ENCODE measurements at regions not wholly inside any gene's neighbourhood (a gene's known extent, or its start where the extent isn't known, plus 50 kb on each side); places are given as distances from the start of the nearest gene placed in this dataset.
"Not testable (repeated sequence)": the region's sequence is repeated elsewhere in the genome, so short reads cannot be mapped to it uniquely, and the experiment has no call there.

DNA sequence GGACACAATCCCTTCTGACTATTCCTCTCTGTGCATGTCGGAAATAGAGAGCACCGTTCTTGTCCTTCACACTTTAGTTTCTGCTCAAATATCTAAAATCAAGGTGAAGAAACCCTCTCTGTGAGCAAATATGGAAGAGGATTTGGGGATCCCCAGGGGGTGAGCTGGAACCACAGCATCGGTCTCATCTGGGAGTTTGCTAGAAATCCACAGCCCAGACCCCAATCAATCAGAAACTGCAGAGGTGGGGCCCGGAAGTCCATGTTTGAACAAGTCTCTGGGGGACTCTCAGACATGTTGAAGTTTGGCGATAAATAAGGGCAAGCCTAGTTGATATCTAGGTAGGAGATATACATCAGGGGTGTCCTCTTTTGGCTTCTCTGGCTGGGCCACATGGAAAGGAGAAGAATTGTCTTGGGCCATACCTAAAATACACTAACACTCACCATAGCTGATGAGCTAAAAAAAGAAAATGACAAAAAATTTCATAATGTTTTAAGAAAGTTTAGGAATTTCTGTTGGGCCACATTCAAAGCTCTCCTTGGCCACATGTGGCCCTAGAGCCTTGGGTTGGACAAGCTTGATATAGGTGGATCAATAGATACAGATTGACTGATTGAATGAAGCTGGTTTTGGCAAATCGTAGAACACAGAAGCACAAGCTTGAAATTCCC lies 168.0 kb upstream of the FOXF1 start:
- no peak for DNase-seq (ENCODE audit: low read depth)

DNA sequence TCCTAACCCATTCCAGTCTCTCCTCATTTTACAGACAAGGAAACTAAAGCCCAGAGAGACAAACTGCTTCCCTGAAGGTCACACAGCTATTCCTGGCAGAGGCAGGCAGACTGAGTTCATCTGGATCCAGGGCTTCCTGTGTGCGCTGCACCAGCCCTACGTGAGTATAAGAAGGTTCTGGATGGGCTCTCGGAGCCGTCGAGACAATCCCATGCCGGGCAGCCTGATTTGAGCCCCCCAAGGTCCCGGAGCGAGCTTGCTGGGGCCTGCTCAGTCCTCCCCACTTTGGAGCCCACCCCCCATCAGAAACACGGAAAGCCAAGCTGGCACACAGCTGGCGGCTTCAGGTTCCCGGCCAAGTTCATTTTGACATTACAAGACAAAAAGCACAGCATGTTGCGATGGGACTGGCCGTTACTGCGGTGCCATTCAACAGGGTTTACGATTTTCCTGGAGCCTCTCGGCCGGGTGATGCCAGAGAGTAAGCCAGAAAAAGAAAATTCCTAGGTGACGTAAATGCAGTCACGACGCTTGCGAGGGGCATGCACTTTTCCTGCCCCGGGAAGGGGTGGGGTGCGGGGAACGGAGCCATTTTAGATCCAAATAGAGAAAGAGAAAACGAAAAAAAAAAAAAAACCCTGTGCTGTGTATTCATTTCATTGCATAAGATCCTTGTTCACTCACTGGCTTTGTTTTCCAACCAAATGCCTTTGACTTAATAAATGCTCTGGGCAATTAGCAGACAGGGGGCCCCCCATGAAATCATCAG lies 167.1 kb upstream of the FOXF1 start:
- no peak for DNase-seq (ENCODE audit: low read depth)

- no peak for DNase-seq (ENCODE audit: low read depth)
Measured at GRCh38 chr16:86343796-86344585, 166.3 kb upstream of the FOXF1 start.

DNA sequence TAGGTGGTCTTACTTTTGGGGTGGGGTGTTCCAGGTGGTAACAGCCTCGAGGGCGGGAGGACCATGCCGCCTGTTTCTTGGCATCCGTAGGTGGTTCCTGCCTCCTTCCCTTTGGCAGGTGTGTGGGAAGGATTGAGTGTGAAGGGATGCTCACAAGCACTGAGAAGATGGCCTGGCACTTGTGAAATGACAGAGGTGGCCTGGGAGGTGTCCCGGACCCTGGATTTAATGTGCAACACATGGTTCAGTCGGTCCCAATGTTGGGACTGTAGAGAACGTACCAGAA lies 165.8 kb upstream of the FOXF1 start:
- DNase-seq (ENCODE audit: low read depth): no peak

GRCh38 chr16:86344881-86345280 lies 165.4 kb upstream of the FOXF1 start:
- DNase-seq (ENCODE audit: low read depth): no peak

- DNase-seq (ENCODE audit: low read depth): no peak
Measured at GRCh38 chr16:86345516-86345915, 164.8 kb upstream of the FOXF1 start.

DNA sequence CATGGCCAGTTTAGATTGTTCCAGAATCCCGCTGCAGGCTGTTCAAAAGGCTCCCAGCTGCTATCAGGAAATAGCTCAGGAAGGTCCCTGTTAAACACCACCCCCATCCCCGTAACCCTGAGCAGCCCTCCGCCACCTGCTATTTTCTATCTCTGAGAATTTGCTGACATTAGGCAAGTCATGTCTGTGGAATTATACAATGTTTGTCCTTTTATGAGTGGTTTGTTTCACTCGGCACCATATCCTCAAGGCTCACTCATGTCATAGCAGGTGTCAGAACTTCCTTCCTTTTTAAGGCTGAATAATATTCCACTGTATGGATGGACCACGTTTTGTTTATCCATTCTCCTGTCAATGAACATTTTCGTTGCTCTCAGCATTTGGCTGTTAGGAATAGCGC lies 164.3 kb upstream of the FOXF1 start:
- no peak for DNase-seq (ENCODE audit: low read depth)

- DNase-seq (ENCODE audit: low read depth): no peak
Measured at GRCh38 chr16:86347090-86347489, 163.2 kb upstream of the FOXF1 start.

GRCh38 chr16:86347916-86348555 lies 162.3 kb upstream of the FOXF1 start:
- no peak for DNase-seq (ENCODE audit: low read depth)

- no peak for DNase-seq (ENCODE audit: low read depth)
Measured at GRCh38 chr16:86349338-86349900, 160.9 kb upstream of the FOXF1 start.

GRCh38 chr16:86350289-86350688 lies 160.0 kb upstream of the FOXF1 start:
- DNase-seq (ENCODE audit: low read depth): no peak

DNA sequence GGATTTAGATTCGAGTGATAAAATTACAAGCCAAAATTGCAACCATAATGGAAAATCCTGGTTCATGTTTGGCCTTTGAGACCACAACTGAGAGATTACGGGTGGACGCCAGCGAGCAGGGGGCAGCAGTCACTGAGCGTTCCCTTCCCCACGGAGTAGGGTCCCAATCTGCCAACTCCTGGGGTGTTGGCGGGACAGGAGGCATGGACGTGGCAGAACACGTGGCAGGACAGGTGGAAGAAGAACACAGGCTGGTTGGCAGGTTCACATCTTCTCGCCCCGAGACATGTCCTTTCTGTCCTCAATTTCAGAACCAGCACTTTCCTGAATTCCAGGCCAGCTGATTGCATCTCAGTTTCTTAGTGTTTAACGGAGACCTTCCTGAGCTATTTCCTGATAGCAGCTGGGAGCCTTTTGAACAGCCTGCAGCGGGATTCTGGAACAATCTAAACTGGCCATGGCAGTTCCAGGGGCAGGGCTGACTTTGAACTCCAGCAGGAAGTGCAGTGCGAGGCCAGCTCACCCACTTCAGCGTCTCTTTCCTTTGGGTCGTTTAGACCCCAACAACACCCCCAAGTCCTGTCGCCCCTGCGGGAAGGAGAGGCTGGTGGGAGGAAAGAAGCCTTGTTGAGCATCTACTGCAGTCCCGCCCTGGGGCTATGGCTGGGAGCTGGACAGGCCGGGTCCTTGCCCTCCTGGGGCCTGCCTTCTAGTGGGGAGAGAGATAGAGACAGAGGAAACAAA lies 159.1 kb upstream of the FOXF1 start:
- no peak for DNase-seq (ENCODE audit: low read depth)

- not testable (repeated sequence) for DNase-seq (ENCODE audit: low read depth)
Measured at GRCh38 chr16:86351785-86352139, 158.6 kb upstream of the FOXF1 start.

- DNase-seq (ENCODE audit: low read depth): peak; percentile 24
Measured at GRCh38 chr16:86353148-86353547, 157.2 kb upstream of the FOXF1 start.

DNA sequence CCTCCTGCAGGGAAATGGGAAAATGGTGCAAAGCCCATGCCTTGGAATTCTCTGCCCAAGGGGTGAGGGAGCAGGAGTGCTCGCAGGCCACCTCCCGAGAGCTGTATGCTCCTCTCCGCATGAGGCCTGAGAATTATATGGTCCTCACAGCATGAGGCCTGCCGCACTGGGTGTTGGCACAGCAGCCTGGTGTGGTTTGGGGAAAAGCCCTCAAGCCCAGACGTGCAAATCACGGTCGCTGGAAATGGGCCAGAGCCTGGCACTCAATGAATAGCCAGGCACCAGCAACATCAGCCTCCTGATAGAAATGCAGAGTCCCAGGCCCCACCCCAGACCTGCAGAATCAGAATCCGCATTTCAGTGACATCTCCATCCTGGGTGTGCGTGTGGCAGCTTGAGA lies 156.4 kb upstream of the FOXF1 start:
- no peak for DNase-seq (ENCODE audit: low read depth)

DNA sequence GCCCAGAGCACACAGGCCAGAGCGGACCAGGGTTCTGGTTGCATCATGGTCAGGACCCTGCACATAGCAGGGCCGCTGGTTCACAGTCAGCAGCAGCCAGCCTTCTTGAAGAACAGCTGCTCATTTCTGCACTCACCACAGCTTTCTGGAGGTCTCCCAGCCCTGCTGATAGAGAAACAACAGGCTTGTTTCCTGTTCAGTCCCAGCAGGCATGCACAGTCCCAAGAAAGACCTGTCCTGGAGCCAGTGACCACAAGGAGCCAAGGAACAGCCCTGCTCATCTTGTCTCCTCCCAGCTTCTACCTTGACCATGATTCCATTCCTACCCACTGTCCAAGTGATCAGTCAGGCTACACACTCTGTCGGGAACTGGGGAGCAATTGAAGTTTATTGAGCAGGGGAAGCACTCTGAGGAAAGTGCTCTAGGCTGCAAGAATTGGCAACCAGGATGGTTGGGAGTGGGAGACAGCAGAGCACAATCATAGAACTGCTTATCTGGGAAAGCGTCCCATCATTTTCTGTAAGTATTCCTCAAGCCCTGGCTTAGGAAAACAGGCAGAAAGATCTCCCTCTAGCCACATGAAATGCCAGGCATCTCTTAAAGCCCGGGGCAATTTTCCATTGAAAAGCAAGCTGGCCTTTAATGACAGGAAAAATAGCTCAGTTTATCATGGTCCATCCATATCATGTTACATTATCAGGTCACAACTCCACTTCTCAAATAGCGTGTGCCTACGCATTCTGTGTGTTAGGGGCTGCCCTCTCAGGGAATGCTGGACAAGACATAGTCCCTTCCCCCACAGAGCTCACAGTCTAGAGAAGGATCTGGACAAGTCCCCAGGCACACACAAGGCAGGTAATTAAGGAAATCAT lies 155.4 kb upstream of the FOXF1 start:
- DNase-seq (ENCODE audit: low read depth): peak; percentile 37

DNA sequence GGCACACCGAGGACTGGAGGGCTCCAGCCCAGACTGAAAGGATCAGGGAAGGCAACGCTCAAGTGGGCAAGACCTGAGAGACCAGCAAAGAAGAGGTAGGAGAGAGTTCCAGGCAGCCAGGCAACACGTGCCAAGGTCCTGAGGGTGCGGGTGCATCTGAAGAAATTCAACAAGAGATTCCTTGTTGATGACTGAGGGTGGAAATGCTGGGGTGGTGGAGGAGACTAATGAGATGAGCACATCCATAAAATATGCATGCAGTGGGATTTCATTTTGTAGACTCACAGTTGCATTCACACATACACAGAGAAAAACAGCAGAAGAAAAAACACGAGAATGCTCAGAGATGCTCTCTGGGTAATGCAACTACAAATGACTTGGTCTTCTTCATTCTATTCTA lies 154.8 kb upstream of the FOXF1 start:
- DNase-seq (ENCODE audit: low read depth): no peak

GRCh38 chr16:86355951-86356350 lies 154.4 kb upstream of the FOXF1 start:
- no peak for DNase-seq (ENCODE audit: low read depth)

GRCh38 chr16:86356804-86357203 lies 153.5 kb upstream of the FOXF1 start:
- no peak for DNase-seq (ENCODE audit: low read depth)

DNA sequence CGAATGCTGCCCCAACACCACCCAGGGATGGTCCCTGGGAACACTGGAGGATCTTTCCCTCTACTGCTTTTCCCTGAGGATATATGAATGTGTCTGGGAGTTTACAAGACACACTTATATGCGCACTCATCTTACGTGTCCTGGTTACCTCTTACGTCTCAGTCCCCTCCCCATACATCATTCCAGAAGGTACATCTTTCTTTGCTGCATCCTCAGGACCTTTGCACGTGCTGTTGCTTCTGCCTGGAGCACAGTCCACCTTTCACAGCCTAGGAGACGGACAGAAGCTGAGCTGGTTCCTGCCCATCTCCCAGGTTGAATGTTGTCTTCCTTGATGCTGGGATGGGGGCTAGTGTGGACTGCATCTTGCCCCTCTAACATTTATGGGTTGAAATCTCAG lies 153.0 kb upstream of the FOXF1 start:
- DNase-seq (ENCODE audit: low read depth): no peak
